HepG2 (cell line): ENCODE measurements at regions not wholly inside any gene's neighbourhood (a gene's known extent, or its start where the extent isn't known, plus 50 kb on each side); places are given as distances from the start of the nearest gene placed in this dataset.

ENCODE experiments used
- ATAC-seq: fragments of 200-7000 bp; cut with Tn5 transposase; 3 replicates; pipeline ENCODE4 v1.9.1; 2020; ENCODE audit warnings: mild to moderate bottlenecking, moderate library complexity
- BruUV-seq: library from RNA; stranded (reverse); fragments of 400-500 nt; replicated peaks from 2 replicates; lab custom pipeline; 2021; lab: Mats Ljungman, UMichigan
- CTCF ChIA-PET: fragments of 300-600 bp; formaldehyde crosslinking; extraction: SDS; loops from one replicate; lab custom pipeline; 2021; ENCODE audit warnings: low total read pairs, inconsistent platforms, low intra/inter-chr PET ratio; lab: Yijun Ruan, JAX
- POLR2A ChIA-PET: fragments of 350-600 bp; sonication (Branson Sonifier 250); formaldehyde crosslinking; loops from one replicate; lab custom pipeline; 2020; ENCODE audit warnings: antibody characterized with exemption, inconsistent platforms; lab: Yijun Ruan, JAX
- DNase-seq: peaks from one replicate; pipeline ENCODE4 v3.0.0-alpha.2; 2015; ENCODE audit warnings: low spot score
- FAIRE-seq: peaks from 3 replicates; lab custom pipeline; 2011; peaks lifted over from hg19 to GRCh38; lab: Jason Lieb, UNC
- H2AFZ ChIP-seq: one replicate; pipeline ENCODE4 v1.6.1; 2011; ENCODE audit warnings: low read length, inconsistent platforms
- H3K27ac ChIP-seq: fragments of 300-600 bp; 3 replicates; pipeline ENCODE4 v1.8.0; 2011; ENCODE audit warnings: mixed run types, mild to moderate bottlenecking, mixed read lengths, low read length, inconsistent platforms; ENCODE audit not compliant: insufficient read depth; ENCODE audit errors: extremely low read length
- H3K27me3 ChIP-seq, 2 experiments: fragments of 200-600 bp in 1 of 2; 2 replicates in 1 of 2; 3 replicates in 1 of 2; pipeline versions ENCODE4 v1.6.0 to v1.8.0; 2011; ENCODE audit warnings: low read length in 2 of 2, mild to moderate bottlenecking in 2 of 2, moderate library complexity in 2 of 2, inconsistent platforms in 1 of 2; ENCODE audit not compliant: insufficient read depth in 2 of 2, control insufficient read depth in 1 of 2
- H3K36me3 ChIP-seq, 2 experiments: fragments of 200-600 bp in 1 of 2; replicated peaks in 1 of 2; 2 replicates in 1 of 2; 3 replicates in 1 of 2; pipeline versions ENCODE4 v1.5.1 to v1.8.0; 2011; ENCODE audit warnings: low read length in 2 of 2, inconsistent platforms in 1 of 2; ENCODE audit not compliant: insufficient read depth in 2 of 2, control insufficient read depth in 1 of 2
- H3K4me1 ChIP-seq: 2 replicates; pipeline ENCODE4 v1.5.1; 2012; ENCODE audit warnings: low read length, inconsistent platforms; ENCODE audit not compliant: insufficient read depth
- H3K4me2 ChIP-seq: 2 replicates; pipeline ENCODE4 v1.6.0; 2011; ENCODE audit warnings: low read depth, low read length, inconsistent platforms
- H3K4me3 ChIP-seq, 3 experiments: fragments of 200-600 bp in 1 of 3; sonication (generic), shearing (Covaris generic) in 1 of 3; replicated peaks in 1 of 3; 2 replicates each; pipeline ENCODE4 v1.5.1; 2011 to 2016; ENCODE audit warnings: low read length in 3 of 3, inconsistent platforms in 2 of 3, low read depth in 2 of 3, mild to moderate bottlenecking in 2 of 3, control low read depth in 1 of 3, mixed read lengths in 1 of 3; ENCODE audit not compliant: insufficient read depth in 1 of 3
- H3K79me2 ChIP-seq: one replicate; pipeline ENCODE4 v1.6.1; 2011; ENCODE audit warnings: low read length, inconsistent platforms; ENCODE audit not compliant: insufficient read depth
- H3K9ac ChIP-seq: 2 replicates; pipeline ENCODE4 v1.6.0; 2011; ENCODE audit warnings: mild to moderate bottlenecking, low read depth, low read length, inconsistent platforms; ENCODE audit not compliant: insufficient read depth
- H3K9me3 ChIP-seq: 2 replicates; pipeline ENCODE4 v1.5.1; 2012; ENCODE audit warnings: mild to moderate bottlenecking, low read length
- H4K20me1 ChIP-seq: 2 replicates; pipeline ENCODE4 v1.6.0; 2011; ENCODE audit warnings: inconsistent platforms, mild to moderate bottlenecking, low read length, moderate library complexity; ENCODE audit not compliant: insufficient read depth
- CREB1 ChIP-seq, 2 experiments: fragments of 450-650 bp in 1 of 2; IDR thresholded peaks; 2 replicates each; pipeline ENCODE4 v1.6.1; 2016 to 2017; ENCODE audit warnings: control low read depth in 1 of 2, mild to moderate bottlenecking in 1 of 2, missing compliant biosample characterization in 1 of 2, missing genetic modification characterization in 1 of 2
- NFYC ChIP-seq: IDR thresholded peaks from 2 replicates; pipeline ENCODE4 v1.6.1; 2016; ENCODE audit warnings: missing genetic modification reagents, missing compliant biosample characterization
- RFXAP ChIP-seq: sonication (generic); formaldehyde crosslinking; IDR thresholded peaks from 2 replicates; pipeline ENCODE4 v1.4.0; 2020; ENCODE audit warnings: missing genetic modification reagents, borderline replicate concordance
- TBL1XR1 ChIP-seq: fragments of 150-350 bp; IDR thresholded peaks from 2 replicates; pipeline ENCODE4 v1.6.1; 2014; ENCODE audit warnings: borderline replicate concordance, low read length; ENCODE audit not compliant: partially characterized antibody
- YY1 ChIP-seq: IDR thresholded peaks from 2 replicates; pipeline ENCODE4 v1.6.1; 2011; ENCODE audit warnings: low read length, low read depth, moderate library complexity, mild to moderate bottlenecking; ENCODE audit not compliant: insufficient read depth, insufficient replicate concordance
- ZBTB20 ChIP-seq: sonication (generic); formaldehyde crosslinking; IDR thresholded peaks from 2 replicates; pipeline ENCODE4 v1.8.1; 2023; ENCODE audit warnings: missing genetic modification reagents, low read depth, mild to moderate bottlenecking, borderline replicate concordance
- ZBTB42 ChIP-seq: sonication (generic); formaldehyde crosslinking; IDR thresholded peaks from 2 replicates; pipeline ENCODE4 v1.5.0; 2020; ENCODE audit warnings: mild to moderate bottlenecking, missing genetic modification reagents
- ZNF773 ChIP-seq: sonication (generic); formaldehyde crosslinking; IDR thresholded peaks from 2 replicates; pipeline ENCODE4 v1.4.0; 2020; ENCODE audit warnings: missing genetic modification reagents, borderline replicate concordance
- WGBS: methylation state at CpG from one replicate; pipeline ENCODE4 v1.1.6; 2017; ENCODE audit warnings: low lambda C conversion rate; 5-methylcytosine and 5-hydroxymethylcytosine counted together
- in situ Hi-C: cut with HindIII; loops from 2 replicates; pipeline ENCODE4 v1.10.0; 2017; ENCODE audit warnings: low pct_unique_long_range_greater_than_20kb; ENCODE audit not compliant: extremely low pct_ligation_motif_present
- intact Hi-C: fragments of 100-400 bp; cut with micrococcal nuclease; formaldehyde crosslinking; loops from one replicate; pipeline ENCODE4 v1.10.0; 2022; ENCODE audit not compliant: unreplicated experiment

DNA sequence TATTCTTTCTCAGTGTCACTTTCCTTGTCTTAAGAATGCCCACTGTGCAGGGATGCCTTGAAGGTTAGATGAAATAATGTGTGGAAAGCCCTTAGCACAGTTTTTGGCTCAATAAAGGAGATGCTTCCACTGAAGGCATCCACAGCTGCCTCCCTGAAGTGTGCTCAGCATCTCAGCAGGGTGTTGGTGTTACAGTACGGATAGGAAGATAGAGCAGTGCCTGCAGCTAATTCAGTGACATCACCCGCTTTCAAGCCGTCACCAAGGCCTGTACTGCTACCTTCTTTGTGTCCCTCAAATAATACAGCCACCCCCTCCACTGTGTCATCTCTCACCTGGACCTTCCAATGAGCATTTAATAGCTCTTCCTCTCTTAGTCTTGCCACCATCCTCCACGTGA is 59.0 kb downstream of the NDUFS5 start:
- Histone ChIP-seq H3K79me2 (no peaks in the 10 kb centered on the region), H4K20me1 (no peaks in the 10 kb centered on the region), H3K27ac (no peak overlapping the region), H3K27me3 (peaks cover 1 to 16% of the 10 kb centered on the region in 2 experiments), H3K9ac (no peak overlapping the region), H3K4me2 (no peak overlapping the region)
- no peak for DNase-seq
- no TSS peak for BruUV-seq
- POLR2A ChIA-PET = no interaction called here
- in situ Hi-C loops = loop anchor here (25.0 kb wide), 1 partner anchor 452 kb away; no protein-coding TSS in a partner anchor
- TF ChIP-seq ZNF773 (CRISPR knock-in tag) (no peak), CREB1 (IDR thresholded peaks at IDR 0.05) (peak; percentile 14; the same call in 1 of the 2 replicates), CREB1 (CRISPR knock-in tag; IDR thresholded peaks at IDR 0.05) (no peak)
- TF ChIP-seq, all 625 proteins: peak for 1
- ATAC-seq = no peak
- no peak overlapping the region for H2AFZ ChIP-seq
- peaks cover 18% of the 10 kb centered on the region for H3K4me1 ChIP-seq
- WGBS = 63% methylated on average over 4 of the region's 4 CpGs
- H3K36me3 ChIP-seq = no peaks in the 10 kb centered on the region
- FAIRE-seq = no peak
- intact Hi-C loops = no loop called here
- CTCF ChIA-PET = no interaction called here
- H3K9me3 ChIP-seq = no peaks in the 10 kb centered on the region
- H3K4me3 ChIP-seq = no peak overlapping the region

GRCh38 chr1:39086386-39086785 is 60.2 kb downstream of the NDUFS5 start:
- no peak overlapping the region for H3K27ac ChIP-seq

More at GRCh38 chr1:39086386-39086785, 60.2 kb downstream of the NDUFS5 start:
- Histone ChIP-seq H3K9me3 (no peaks in the 10 kb centered on the region), H3K79me2 (no peaks in the 10 kb centered on the region), H3K4me1 (peaks cover 15% of the 10 kb centered on the region), H3K4me3 (no peak overlapping the region), H3K4me2 (no peak overlapping the region), H3K36me3 (no peaks in the 10 kb centered on the region), H2AFZ (no peak overlapping the region), H3K27me3 (peaks cover 1 to 16% of the 10 kb centered on the region in 2 experiments), H4K20me1 (no peaks in the 10 kb centered on the region), H3K9ac (no peak overlapping the region)
- TF ChIP-seq ZBTB20 (CRISPR knock-in tag) (no peak), NFYC (CRISPR knock-in tag) (no peak), ZBTB42 (CRISPR knock-in tag) (no peak), TBL1XR1 (no peak), RFXAP (CRISPR knock-in tag) (no peak), YY1 (no peak)
- POLR2A ChIA-PET = no interaction called here
- 17% methylated on average over 3 of the region's 3 CpGs for WGBS
- FAIRE-seq (no peak), ATAC-seq (no peak), DNase-seq (no peak)
- in situ Hi-C loops = loop anchor here (25.0 kb wide), 1 partner anchor 451 kb away; no protein-coding TSS in a partner anchor
- CTCF ChIA-PET = no interaction called here
- no TSS peak for BruUV-seq
- intact Hi-C loops = no loop called here
